Liver (tissue), 3 donors: ENCODE measurements at regions not wholly inside any gene's neighbourhood (a gene's known extent, or its start where the extent isn't known, plus 50 kb on each side); places are given as distances from the start of the nearest gene placed in this dataset.

ENCODE experiments used
- RAD21 ChIP-seq, 2 donors: IDR thresholded peaks; 2 replicates each; pipeline ENCODE4 v1.6.1; 2016; ENCODE audit warnings: antibody characterized with exemption in 2 of 2, mild to moderate bottlenecking in 2 of 2
- REST ChIP-seq: IDR thresholded peaks from 2 replicates; pipeline ENCODE4 v1.6.1; 2016; ENCODE audit warnings: antibody characterized with exemption, mild to moderate bottlenecking
- TAF1 ChIP-seq: conservative IDR thresholded peaks from 2 replicates; pipeline ENCODE4 v1.6.1; 2016; ENCODE audit warnings: antibody characterized with exemption, mild to moderate bottlenecking
- TF ChIP-seq, protein P1 (sequence below): IDR thresholded peaks from 2 replicates; pipeline ENCODE4 v1.6.1; 2016; ENCODE audit warnings: antibody characterized with exemption
- TF ChIP-seq, protein P2 (sequence below): fragments of 150-350 bp; IDR thresholded peaks from 2 replicates; pipeline ENCODE4 v1.5.1; 2017; ENCODE audit warnings: improper control_type of control experiment, low read depth, low read length; ENCODE audit not compliant: missing input control
- donor health status: healthy.
- donor health status: healthy.

DNA sequence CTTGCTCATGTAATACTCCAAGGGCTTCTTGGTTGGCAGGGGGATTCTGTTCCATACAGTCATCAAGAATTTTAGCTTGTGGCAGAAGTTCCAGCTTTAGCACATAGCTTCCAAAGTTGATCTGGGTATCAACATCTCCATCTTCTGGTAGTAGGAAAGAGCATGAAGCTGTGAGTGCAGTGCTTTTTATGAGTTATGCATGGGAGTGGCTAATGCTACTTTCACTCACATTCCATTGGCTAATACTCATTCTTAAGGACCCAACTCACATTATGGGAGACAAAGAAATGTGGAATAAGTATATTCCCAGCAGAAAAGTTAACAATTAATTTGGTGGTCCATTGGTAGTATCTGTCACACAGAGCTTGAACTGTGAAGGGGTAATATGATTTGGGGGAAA, 194.2 kb upstream of the CHD1 start:
- TF ChIP-seq, protein P1, sequence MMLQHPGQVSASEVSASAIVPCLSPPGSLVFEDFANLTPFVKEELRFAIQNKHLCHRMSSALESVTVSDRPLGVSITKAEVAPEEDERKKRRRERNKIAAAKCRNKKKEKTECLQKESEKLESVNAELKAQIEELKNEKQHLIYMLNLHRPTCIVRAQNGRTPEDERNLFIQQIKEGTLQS, result no peak
- no peak for TF ChIP-seq TAF1
- TF ChIP-seq, protein P2, sequence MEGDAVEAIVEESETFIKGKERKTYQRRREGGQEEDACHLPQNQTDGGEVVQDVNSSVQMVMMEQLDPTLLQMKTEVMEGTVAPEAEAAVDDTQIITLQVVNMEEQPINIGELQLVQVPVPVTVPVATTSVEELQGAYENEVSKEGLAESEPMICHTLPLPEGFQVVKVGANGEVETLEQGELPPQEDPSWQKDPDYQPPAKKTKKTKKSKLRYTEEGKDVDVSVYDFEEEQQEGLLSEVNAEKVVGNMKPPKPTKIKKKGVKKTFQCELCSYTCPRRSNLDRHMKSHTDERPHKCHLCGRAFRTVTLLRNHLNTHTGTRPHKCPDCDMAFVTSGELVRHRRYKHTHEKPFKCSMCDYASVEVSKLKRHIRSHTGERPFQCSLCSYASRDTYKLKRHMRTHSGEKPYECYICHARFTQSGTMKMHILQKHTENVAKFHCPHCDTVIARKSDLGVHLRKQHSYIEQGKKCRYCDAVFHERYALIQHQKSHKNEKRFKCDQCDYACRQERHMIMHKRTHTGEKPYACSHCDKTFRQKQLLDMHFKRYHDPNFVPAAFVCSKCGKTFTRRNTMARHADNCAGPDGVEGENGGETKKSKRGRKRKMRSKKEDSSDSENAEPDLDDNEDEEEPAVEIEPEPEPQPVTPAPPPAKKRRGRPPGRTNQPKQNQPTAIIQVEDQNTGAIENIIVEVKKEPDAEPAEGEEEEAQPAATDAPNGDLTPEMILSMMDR, result no peak
- TF ChIP-seq REST, result no peak
- TF ChIP-seq RAD21 (IDR thresholded peaks at IDR 0.05), result no peak
